CD4-positive, alpha-beta T cell (primary cell): ENCODE measurements at regions not wholly inside any gene's neighbourhood (a gene's known extent, or its start where the extent isn't known, plus 50 kb on each side); places are given as distances from the start of the nearest gene placed in this dataset.

Experiments used
- ATAC-seq: fragments of 200-7000 bp; cut with Tn5 transposase; one replicate; pipeline ENCODE4 v1.10.0; 2022; ENCODE audit warnings: mild to moderate bottlenecking; ENCODE audit not compliant: poor library complexity
- CTCF ChIA-PET: fragments of 350-600 bp; sonication (Branson Sonifier 250); formaldehyde crosslinking; loops from one replicate; lab custom pipeline; 2021; ENCODE audit warnings: antibody characterized with exemption, inconsistent platforms; lab: Charles Lee
- POLR2A ChIA-PET: fragments of 350-600 bp; sonication (Branson Sonifier 250); formaldehyde crosslinking; loops from one replicate; lab custom pipeline; 2021; ENCODE audit warnings: antibody characterized with exemption, inconsistent platforms; lab: Charles Lee
- DNase-seq, 14 experiments: peaks; one replicate each; pipeline ENCODE4 v3.0.0-alpha.2; 2013 to 2020; ENCODE audit warnings: mixed read lengths in 2 of 14
- H3K27ac ChIP-seq, 2 donors: one replicate each; pipeline versions ENCODE4 v1.5.1 to v1.7.0; 2013; ENCODE audit warnings: low read length in 2 of 2, low read depth in 1 of 2, mild to moderate bottlenecking in 1 of 2
- H3K27me3 ChIP-seq, 2 experiments: 1 replicate in 1 of 2; 2 replicates in 1 of 2; pipeline versions ENCODE4 v1.6.1 to v1.7.0; 2013; ENCODE audit warnings: low read length in 2 of 2, control low read depth in 1 of 2, mild to moderate bottlenecking in 1 of 2, moderate library complexity in 1 of 2; ENCODE audit not compliant: insufficient read depth in 2 of 2, control insufficient read depth in 1 of 2
- H3K36me3 ChIP-seq: one replicate; pipeline ENCODE4 v1.6.1; 2013; ENCODE audit warnings: low read length, control low read depth; ENCODE audit not compliant: insufficient read depth
- H3K4me1 ChIP-seq: one replicate; pipeline ENCODE4 v1.6.1; 2013; ENCODE audit warnings: low read length, control low read depth; ENCODE audit not compliant: insufficient read depth
- H3K4me3 ChIP-seq: one replicate; pipeline ENCODE4 v1.5.1; 2013; ENCODE audit warnings: mild to moderate bottlenecking, low read length, moderate library complexity
- H3K9me3 ChIP-seq, 2 experiments: 1 replicate in 1 of 2; 2 replicates in 1 of 2; pipeline versions ENCODE4 v1.6.1 to v1.7.0; 2013; ENCODE audit warnings: low read length in 2 of 2, mild to moderate bottlenecking in 2 of 2, control low read depth in 1 of 2, moderate library complexity in 1 of 2; ENCODE audit not compliant: control insufficient read depth in 1 of 2, insufficient read depth in 1 of 2
- H3K27ac Mint-ChIP-seq: one replicate; pipeline ENCODE4 v1.8.0; 2020; ENCODE audit warnings: mixed read lengths
- H3K27me3 Mint-ChIP-seq: one replicate; pipeline ENCODE4 v1.8.0; 2021; ENCODE audit warnings: mixed read lengths
- H3K36me3 Mint-ChIP-seq: one replicate; pipeline ENCODE4 v1.8.0; 2021; ENCODE audit warnings: low read depth, mixed read lengths
- H3K4me1 Mint-ChIP-seq: one replicate; pipeline ENCODE4 v1.8.0; 2021; ENCODE audit warnings: low read depth, mixed read lengths
- H3K4me3 Mint-ChIP-seq: one replicate; pipeline ENCODE4 v1.8.0; 2020; ENCODE audit warnings: mild to moderate bottlenecking, mixed read lengths
- H3K9me3 Mint-ChIP-seq: one replicate; pipeline ENCODE4 v1.8.0; 2020; ENCODE audit warnings: mixed read lengths
- CTCF ChIP-seq: fragments of 200-600 bp; IDR thresholded peaks from one replicate; pipeline ENCODE4 v1.8.0; 2022; ENCODE audit warnings: antibody characterized with exemption, mild to moderate bottlenecking
- intact Hi-C, 2 experiments: fragments of 100-400 bp; cut with DNase I in 1 of 2; cut with micrococcal nuclease in 1 of 2; formaldehyde crosslinking; loops; one replicate each; pipeline versions ENCODE4 v1.15.1 to v1.9.0; 2023 to 2025; cut with DNase I, micrococcal nuclease

- TF ChIP-seq CTCF, result no peak
- intact Hi-C loops, result no loop called here
- DNase-seq, result no peak
- Mint-ChIP-seq H3K27me3 (no peaks in the 10 kb centered on the region), H3K4me1 (no peaks in the 10 kb centered on the region), H3K9me3 (peaks cover 9% of the 10 kb centered on the region), H3K27ac (no peak overlapping the region), H3K4me3 (no peak overlapping the region), H3K36me3 (no peaks in the 10 kb centered on the region)
- no peaks in the 10 kb centered on the region for H3K27me3 ChIP-seq
- H3K9me3 ChIP-seq, result peaks cover 4% of the 10 kb centered on the region in 2 experiments
- no peak for ATAC-seq
- H3K4me1 ChIP-seq, result no peaks in the 10 kb centered on the region
- H3K4me3 ChIP-seq, result no peak overlapping the region
- H3K27ac ChIP-seq, result no peak overlapping the region
- CTCF ChIA-PET, result no interaction called here
- POLR2A ChIA-PET, result no interaction called here
- H3K36me3 ChIP-seq, result no peaks in the 10 kb centered on the region
Measured at GRCh38 chr2:122875091-122875865, 1119.8 kb downstream of the TSN start.

GRCh38 chr2:122883849-122884248 lies 1128.4 kb downstream of the TSN start:
- Mint-ChIP-seq H3K27ac (no peak overlapping the region), H3K4me1 (no peaks in the 10 kb centered on the region), H3K27me3 (no peaks in the 10 kb centered on the region), H3K36me3 (no peaks in the 10 kb centered on the region), H3K4me3 (no peak overlapping the region), H3K9me3 (peaks cover 6% of the 10 kb centered on the region)
- H3K27ac ChIP-seq, result no peak overlapping the region
- intact Hi-C loops, result no loop called here
- no peak for TF ChIP-seq CTCF
- ChIA-PET CTCF (no interaction called here), POLR2A (no interaction called here)
- H3K4me3 ChIP-seq, result no peak overlapping the region
- H3K4me1 ChIP-seq, result no peaks in the 10 kb centered on the region
- ATAC-seq (no peak), DNase-seq (no peak)
- H3K9me3 ChIP-seq, result no peaks in the 10 kb centered on the region
- no peaks in the 10 kb centered on the region for H3K27me3 ChIP-seq
- no peaks in the 10 kb centered on the region for H3K36me3 ChIP-seq

GRCh38 chr2:122884889-122885288 lies 1129.4 kb downstream of the TSN start:
- H3K27me3 ChIP-seq, result no peaks in the 10 kb centered on the region
- Mint-ChIP-seq H3K9me3 (peaks cover 6% of the 10 kb centered on the region), H3K27ac (no peak overlapping the region), H3K4me1 (no peaks in the 10 kb centered on the region), H3K4me3 (no peak overlapping the region), H3K36me3 (no peaks in the 10 kb centered on the region), H3K27me3 (no peaks in the 10 kb centered on the region)
- ATAC-seq (no peak), DNase-seq (no peak)
- intact Hi-C loops, result no loop called here
- no peaks in the 10 kb centered on the region for H3K9me3 ChIP-seq
- no peak overlapping the region for H3K27ac ChIP-seq
- POLR2A ChIA-PET, result no interaction called here
- CTCF ChIA-PET, result no interaction called here
- TF ChIP-seq CTCF, result no peak
- no peaks in the 10 kb centered on the region for H3K36me3 ChIP-seq
- no peaks in the 10 kb centered on the region for H3K4me1 ChIP-seq
- H3K4me3 ChIP-seq, result no peak overlapping the region
